Bronchial epithelial cell (primary cell): ENCODE measurements at regions not wholly inside any gene's neighbourhood (a gene's known extent, or its start where the extent isn't known, plus 50 kb on each side); places are given as distances from the start of the nearest gene placed in this dataset.

ENCODE experiments used
- DNase-seq: peaks from one replicate; pipeline ENCODE4 v3.0.0-alpha.2; 2010; ENCODE audit warnings: low read depth
- FAIRE-seq: peaks from 2 replicates; lab custom pipeline; 2011; peaks lifted over from hg19 to GRCh38; lab: Jason Lieb, UNC
- H3K27me3 ChIP-seq: 2 replicates; pipeline ENCODE4 v1.5.1; 2011; ENCODE audit warnings: low read length; ENCODE audit not compliant: control insufficient read depth, insufficient read depth
- H3K36me3 ChIP-seq: 2 replicates; pipeline ENCODE4 v1.5.1; 2011; ENCODE audit warnings: low read length; ENCODE audit not compliant: control insufficient read depth, insufficient read depth
- H3K4me3 ChIP-seq: 2 replicates; pipeline ENCODE4 v1.5.1; 2011; ENCODE audit warnings: mild to moderate bottlenecking, low read depth, low read length, control low read depth
- CTCF ChIP-seq: IDR thresholded peaks from 2 replicates; pipeline ENCODE4 v1.5.1; 2011; ENCODE audit warnings: mild to moderate bottlenecking, moderate library complexity, low read length, control low read depth, inconsistent platforms; ENCODE audit not compliant: insufficient read depth, severe bottlenecking

- Histone ChIP-seq H3K27me3 (peaks cover 3% of the 10 kb centered on the region), H3K36me3 (no peaks in the 10 kb centered on the region), H3K4me3 (no peak overlapping the region)
- FAIRE-seq (no peak), DNase-seq (peak; percentile 30)
- TF ChIP-seq CTCF: peak; percentile 89
Observed at GRCh38 chr1:36703526-36704208, 221.0 kb upstream of the CSF3R start.

GRCh38 chr1:36702963-36703362 is 220.2 kb upstream of the CSF3R start:
- Histone ChIP-seq H3K27me3 (peaks cover 3% of the 10 kb centered on the region), H3K4me3 (no peak overlapping the region), H3K36me3 (no peaks in the 10 kb centered on the region)
- no peak for DNase-seq
- TF ChIP-seq CTCF: no peak
- FAIRE-seq: no peak

GRCh38 chr1:36699113-36699911 is 216.6 kb upstream of the CSF3R start:
- TF ChIP-seq CTCF: no peak
- H3K4me3 ChIP-seq: no peak overlapping the region
- no peaks in the 10 kb centered on the region for H3K36me3 ChIP-seq
- FAIRE-seq (peak; percentile 66), DNase-seq (no peak)
- no peaks in the 10 kb centered on the region for H3K27me3 ChIP-seq

- H3K27me3 ChIP-seq: no peaks in the 10 kb centered on the region
- no peak overlapping the region for H3K4me3 ChIP-seq
- no peak for TF ChIP-seq CTCF
- FAIRE-seq (no peak), DNase-seq (no peak)
- H3K36me3 ChIP-seq: no peaks in the 10 kb centered on the region
Observed at GRCh38 chr1:36697836-36698605, 215.3 kb upstream of the CSF3R start.

- Histone ChIP-seq H3K4me3 (no peak overlapping the region), H3K27me3 (no peaks in the 10 kb centered on the region), H3K36me3 (no peaks in the 10 kb centered on the region)
- FAIRE-seq (peak; percentile 32), DNase-seq (no peak)
- no peak for TF ChIP-seq CTCF
Observed at GRCh38 chr1:36696261-36696940, 213.7 kb upstream of the CSF3R start.
